CD4-positive, alpha-beta T cell treated with Interleukin-17A for 4 hours (primary cell): ENCODE measurements at regions not wholly inside any gene's neighbourhood (a gene's known extent, or its start where the extent isn't known, plus 50 kb on each side); places are given as distances from the start of the nearest gene placed in this dataset.

ENCODE experiments used
- DNase-seq: peaks from one replicate; pipeline ENCODE4 v3.0.0-alpha.2; 2020; ENCODE audit warnings: mixed read lengths

- DNase-seq: no peak
Measured at GRCh38 chr1:229069176-229069575, 201.7 kb upstream of the RAB4A start.

- DNase-seq: no peak
Measured at GRCh38 chr1:229070168-229070567, 200.7 kb upstream of the RAB4A start.

DNA sequence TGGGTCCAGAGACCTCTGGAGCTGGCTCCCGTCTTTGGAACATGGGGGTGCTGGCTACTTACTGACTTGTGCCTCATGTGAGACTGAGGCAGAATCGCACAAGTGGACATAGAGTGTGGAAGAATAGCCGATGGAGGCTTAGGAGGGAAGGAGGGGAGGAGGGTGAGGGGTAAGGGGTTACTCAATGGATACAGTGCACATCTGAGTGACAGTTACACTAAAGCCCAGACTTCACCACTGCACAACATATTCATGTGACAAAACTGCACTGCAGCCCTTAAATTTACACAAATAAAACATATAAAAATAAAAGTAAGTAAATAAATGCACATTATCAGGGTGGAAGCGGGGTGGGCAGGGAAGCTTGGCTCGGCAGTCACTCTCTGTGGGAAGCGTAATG, 197.7 kb upstream of the RAB4A start:
- no peak for DNase-seq

GRCh38 chr1:229075217-229075616, 195.7 kb upstream of the RAB4A start:
- DNase-seq: no peak

GRCh38 chr1:229075716-229076115, 195.2 kb upstream of the RAB4A start:
- DNase-seq: no peak

DNA sequence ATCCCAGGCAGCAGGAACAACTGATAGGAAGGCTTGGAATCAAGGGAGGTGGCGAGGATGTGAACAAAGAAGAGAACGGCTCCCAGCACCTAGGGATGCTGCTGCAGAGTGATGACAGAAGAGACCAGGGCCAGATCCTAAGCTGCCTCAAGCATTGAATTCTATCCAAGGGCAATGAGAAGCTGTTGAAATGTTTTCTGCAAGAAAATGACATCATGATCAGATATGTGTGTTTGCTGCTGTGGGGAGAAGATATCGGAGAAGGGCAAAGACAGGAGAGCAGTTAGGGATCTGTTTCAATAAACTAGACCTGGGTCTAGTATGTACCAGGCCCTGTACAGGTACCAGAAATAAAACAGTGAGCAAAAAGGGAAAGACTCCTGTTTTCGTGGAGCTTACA, 194.7 kb upstream of the RAB4A start:
- DNase-seq: no peak

- DNase-seq: no peak
Measured at GRCh38 chr1:229079016-229079595, 191.8 kb upstream of the RAB4A start.

DNA sequence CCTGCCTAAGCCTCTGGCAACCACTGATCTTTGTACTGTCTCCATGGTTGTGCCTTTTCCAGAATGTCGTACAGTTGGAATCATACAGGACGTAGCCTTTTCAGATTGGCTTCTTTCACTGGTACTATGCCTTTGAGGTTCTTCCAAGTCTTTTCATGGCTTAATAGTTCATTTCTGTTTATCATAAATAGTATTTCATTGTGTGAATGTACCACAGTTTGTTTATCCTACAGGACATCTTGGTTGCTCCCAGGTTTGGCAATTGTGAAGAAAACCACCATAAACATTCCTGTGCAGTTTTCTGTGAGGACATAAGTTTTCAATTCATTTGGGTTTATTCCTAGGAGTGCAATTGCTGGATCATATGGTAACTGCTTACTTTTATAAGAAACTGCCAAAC, 190.6 kb upstream of the RAB4A start:
- no peak for DNase-seq

DNA sequence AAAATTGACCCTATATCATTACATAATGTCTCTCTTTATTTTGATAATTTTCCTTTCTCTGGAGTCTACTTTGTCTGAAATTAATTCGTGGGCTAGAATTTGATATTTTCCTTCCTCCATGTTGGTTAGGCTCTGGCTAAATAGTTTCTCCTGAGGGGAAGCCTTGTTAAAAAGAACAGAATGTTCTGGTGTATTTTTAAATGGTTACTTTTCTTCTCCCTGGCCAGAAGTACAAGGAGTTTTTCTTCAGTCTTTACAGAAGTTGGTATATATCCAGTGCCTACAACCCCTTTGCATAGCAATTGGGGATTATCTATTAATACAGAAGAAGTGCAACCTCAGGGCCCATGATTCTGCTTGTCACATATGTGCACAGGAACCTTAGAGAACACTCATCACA, 185.6 kb upstream of the RAB4A start:
- no peak for DNase-seq

DNA sequence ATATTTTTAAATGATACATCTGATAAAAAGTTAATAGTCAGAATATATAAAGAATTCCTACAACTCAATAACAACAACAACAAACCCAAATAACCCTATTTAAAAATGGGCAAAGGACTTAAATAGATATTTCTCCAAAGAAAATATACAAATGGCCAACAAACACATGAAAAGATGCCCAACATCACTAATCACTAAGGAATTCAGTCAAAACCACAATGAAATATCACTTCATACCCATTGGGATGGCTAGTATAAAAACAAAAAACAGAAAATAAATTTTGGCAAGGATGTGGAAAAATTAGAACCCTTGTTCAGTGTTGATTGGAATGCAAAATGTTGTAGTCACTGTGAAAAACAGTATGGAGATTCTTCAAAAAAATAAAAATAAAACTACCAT, 184.8 kb upstream of the RAB4A start:
- no peak for DNase-seq

GRCh38 chr1:229086686-229087085, 184.2 kb upstream of the RAB4A start:
- no peak for DNase-seq

GRCh38 chr1:229087339-229087738, 183.6 kb upstream of the RAB4A start:
- DNase-seq: no peak

- no peak for DNase-seq
Measured at GRCh38 chr1:229087906-229088305, 183.0 kb upstream of the RAB4A start.

GRCh38 chr1:229088711-229089110, 182.2 kb upstream of the RAB4A start:
- no peak for DNase-seq

GRCh38 chr1:229089586-229090208, 181.2 kb upstream of the RAB4A start:
- DNase-seq: no peak

GRCh38 chr1:229091721-229092136, 179.2 kb upstream of the RAB4A start:
- DNase-seq: no peak

GRCh38 chr1:229092377-229093237, 178.3 kb upstream of the RAB4A start:
- peak; percentile 7 for DNase-seq

GRCh38 chr1:229093238-229093540, 177.7 kb upstream of the RAB4A start:
- DNase-seq: no peak

GRCh38 chr1:229093609-229094336, 177.1 kb upstream of the RAB4A start:
- no peak for DNase-seq

GRCh38 chr1:229094476-229095311, 176.2 kb upstream of the RAB4A start:
- no peak for DNase-seq

DNA sequence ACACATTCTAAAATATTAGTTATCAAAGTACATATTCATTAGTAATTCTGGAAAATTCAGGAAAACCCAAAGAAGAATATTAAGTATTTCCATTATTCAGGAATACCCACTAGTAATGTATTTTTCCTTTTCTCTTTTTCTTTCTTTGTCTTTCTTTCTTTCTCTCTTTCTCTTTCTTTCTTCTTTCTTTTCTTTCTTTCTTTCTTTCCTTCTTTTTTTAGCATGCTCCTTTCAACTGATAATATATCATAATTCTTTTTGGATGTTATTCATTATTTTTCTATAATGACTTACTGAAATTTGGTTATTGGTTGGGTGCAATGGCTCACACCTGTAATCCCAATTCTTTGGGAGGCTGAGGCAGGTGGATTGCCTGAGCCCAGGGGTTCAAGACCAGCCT, 175.6 kb upstream of the RAB4A start:
- DNase-seq: no peak

DNA sequence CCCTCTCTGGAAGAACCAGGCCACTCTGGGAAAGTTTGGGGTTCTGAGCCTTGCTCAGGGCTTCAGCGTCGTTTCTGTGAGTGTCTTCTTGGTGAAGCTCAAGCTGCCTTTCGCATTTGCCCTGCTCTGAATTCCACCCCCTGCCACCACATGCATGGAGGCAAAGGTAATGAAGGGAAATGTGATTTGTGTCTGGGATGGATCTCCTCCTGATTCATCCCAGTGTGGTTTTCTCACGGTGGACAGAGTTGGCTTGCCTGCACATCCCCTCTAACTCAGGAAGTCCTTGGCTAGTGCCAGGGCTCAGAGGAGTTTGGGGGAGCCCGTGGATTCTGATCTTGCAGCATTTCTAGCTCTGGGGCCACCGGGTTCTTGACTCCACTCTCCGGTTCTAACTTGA, 173.6 kb upstream of the RAB4A start:
- DNase-seq: no peak

GRCh38 chr1:229098361-229098760, 172.6 kb upstream of the RAB4A start:
- no peak for DNase-seq
